ENCODE measurements at regions not wholly inside any gene's neighbourhood (a gene's known extent, or its start where the extent isn't known, plus 50 kb on each side); places are given as distances from the start of the nearest gene placed in this dataset.

DNA sequence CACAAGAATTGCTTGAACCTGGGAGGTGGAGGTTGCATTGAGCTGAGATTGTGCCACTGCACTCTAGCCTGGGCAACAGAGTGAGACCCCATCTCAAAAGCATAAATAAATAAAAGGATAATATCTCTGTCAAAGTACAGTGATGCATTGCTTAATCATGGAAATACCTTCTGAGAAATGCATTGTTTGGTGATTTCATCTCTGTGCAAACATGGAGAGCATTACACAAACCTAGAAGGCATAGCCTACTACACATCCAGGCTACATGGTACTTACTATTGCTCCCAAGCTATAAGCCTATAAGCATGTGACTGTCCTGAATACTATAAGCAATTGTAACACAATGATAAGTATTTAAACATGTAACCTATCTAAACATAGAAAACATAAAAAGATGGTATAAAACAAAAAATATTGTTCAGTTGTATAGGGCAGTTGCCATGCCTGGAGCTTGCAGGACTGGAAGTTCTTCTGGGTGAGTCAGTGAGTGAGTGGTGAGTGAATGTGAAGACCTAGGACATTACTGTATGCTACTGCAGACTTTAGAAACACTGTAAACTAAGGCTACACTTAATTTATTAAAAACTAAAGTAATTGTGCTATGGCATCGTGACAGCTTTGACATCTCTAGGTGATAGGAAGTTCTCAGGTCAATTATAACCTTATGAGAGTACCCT is 93.6 kb upstream of the SNRPN start:
- Histone ChIP-seq H3K9me3 (ENCODE audit: control insufficient read depth, insufficient read depth, low read length) (no peaks in the 10 kb centered on the region; the same call in 1 of the 2 replicates), H3K4me1 (ENCODE audit: insufficient read depth, low read length) (peaks cover 29% of the 10 kb centered on the region), H3K9ac (ENCODE audit: low read depth, low read length) (no peak overlapping the region), H3K36me3 (ENCODE audit: insufficient read depth, low read length) (no peaks in the 10 kb centered on the region)

DNA sequence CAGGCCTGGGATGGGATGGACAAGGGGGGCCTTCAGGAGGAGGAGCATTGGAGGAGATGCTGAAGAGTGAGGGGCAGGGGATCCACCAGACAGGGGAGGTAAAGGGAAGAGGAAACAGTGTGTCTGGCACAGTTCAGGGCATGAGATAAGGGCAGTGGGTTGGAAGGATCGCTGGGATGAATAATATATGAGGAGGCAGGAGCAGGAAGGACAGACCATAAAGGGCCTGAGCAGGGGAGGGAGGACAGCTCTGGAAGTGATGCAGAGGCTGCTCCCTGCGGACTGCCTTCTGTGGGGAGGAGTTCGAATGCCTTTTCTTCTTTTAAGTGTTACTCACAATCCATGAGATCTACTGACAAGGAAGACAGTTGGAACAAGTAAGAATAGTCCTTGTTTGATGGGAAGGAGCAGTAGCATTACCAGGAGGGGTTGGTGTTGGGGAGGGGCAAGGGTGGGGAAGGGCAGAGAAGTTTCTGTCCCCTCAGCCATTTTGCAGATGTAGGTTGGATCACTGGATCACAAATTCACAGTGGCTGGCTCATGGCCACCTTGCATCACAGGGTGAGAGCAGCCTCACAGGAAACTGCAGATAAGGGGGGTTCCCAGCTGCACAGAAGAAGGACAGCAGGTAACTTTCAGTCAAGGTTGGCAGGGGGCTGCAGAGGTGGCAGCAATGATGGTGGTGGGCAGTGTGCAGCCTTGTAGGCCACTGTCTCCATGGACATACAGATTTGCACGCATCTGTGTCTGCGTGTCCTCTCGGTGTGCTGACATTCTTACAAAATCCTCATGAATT is 91.9 kb upstream of the SNRPN start:
- no peaks in the 10 kb centered on the region for H3K36me3 ChIP-seq (ENCODE audit: insufficient read depth, low read length)
- H3K9ac ChIP-seq (ENCODE audit: low read depth, low read length) = no peak overlapping the region; the same call in 1 of the 2 replicates
- no peaks in the 10 kb centered on the region; the same call in 1 of the 2 replicates for H3K9me3 ChIP-seq (ENCODE audit: control insufficient read depth, insufficient read depth, low read length)
- H3K4me1 ChIP-seq (ENCODE audit: insufficient read depth, low read length) = peaks cover 29% of the 10 kb centered on the region

DNA sequence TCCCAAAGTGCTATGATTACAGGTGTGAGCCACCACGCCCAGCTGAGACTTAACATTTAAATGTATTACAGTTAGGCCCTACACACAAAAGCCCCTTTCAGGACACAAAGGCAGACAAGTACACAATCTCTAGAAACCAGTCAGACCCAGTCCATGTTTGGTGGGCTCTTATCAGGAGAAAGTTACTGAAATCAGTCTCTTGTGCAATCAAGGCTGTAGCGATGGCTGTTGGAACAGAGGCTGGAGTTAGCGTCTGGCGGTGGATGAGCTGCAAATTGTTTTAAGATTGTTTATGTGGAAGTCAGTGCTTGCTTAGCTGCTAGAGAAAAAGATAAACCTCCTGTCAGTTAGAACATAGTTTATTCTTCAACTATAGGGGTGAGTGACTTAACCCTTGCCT is 89.5 kb upstream of the SNRPN start:
- Histone ChIP-seq H3K4me1 (ENCODE audit: insufficient read depth, low read length) (peaks cover 14% of the 10 kb centered on the region), H3K9ac (ENCODE audit: low read depth, low read length) (no peak overlapping the region), H3K36me3 (ENCODE audit: insufficient read depth, low read length) (no peaks in the 10 kb centered on the region), H3K9me3 (ENCODE audit: control insufficient read depth, insufficient read depth, low read length) (no peaks in the 10 kb centered on the region)

DNA sequence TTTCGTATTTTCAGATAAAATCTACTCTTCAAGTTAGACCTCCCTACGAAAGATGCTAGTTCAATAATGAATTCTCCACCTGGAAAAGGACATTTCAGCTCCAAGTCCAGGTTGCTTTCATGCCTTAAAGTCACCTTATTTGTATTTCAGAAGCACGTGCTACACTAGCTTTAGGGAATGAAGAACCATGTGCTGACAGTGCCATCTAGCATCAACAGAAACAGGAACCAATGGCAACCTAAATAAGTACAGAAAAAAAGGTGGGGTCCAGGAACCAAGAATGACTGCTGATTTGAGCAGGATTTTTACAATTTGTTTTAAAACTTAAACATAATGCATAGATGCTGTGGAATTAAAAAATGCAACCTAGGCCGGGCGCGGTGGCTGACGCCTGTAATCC is 77.6 kb upstream of the SNRPN start:
- peaks cover 3% of the 10 kb centered on the region; the same call in 1 of the 2 replicates for H3K4me1 ChIP-seq (ENCODE audit: insufficient read depth, low read length)
- H3K9ac ChIP-seq (ENCODE audit: low read depth, low read length) = no peak overlapping the region
- H3K36me3 ChIP-seq (ENCODE audit: insufficient read depth, low read length) = no peaks in the 10 kb centered on the region
- H3K9me3 ChIP-seq (ENCODE audit: control insufficient read depth, insufficient read depth, low read length) = no peaks in the 10 kb centered on the region

DNA sequence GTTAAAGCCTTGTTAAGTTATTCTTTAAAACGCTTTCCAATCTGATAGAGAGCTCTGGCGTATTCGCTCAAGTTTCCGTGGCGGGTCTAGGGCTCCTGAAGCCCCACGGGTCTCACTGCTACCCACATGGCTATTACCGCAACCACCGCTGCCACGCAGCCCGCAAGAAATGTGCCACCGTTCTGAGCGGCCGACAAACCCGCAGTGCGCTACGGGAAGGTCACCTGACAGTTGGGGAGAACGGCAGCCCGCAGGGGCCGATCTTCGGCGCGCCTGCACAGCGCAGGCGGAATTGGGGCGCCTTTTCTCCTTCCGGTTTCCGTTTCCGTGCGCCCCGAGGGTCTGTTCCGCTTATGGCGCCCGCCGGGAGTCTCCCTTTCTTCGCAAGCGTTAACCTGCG is 76.6 kb upstream of the SNRPN start:
- H3K9ac ChIP-seq (ENCODE audit: low read depth, low read length) = no peak overlapping the region
- peaks cover 3% of the 10 kb centered on the region; the same call in 1 of the 2 replicates for H3K4me1 ChIP-seq (ENCODE audit: insufficient read depth, low read length)
- H3K9me3 ChIP-seq (ENCODE audit: control insufficient read depth, insufficient read depth, low read length) = no peaks in the 10 kb centered on the region
- H3K36me3 ChIP-seq (ENCODE audit: insufficient read depth, low read length) = no peaks in the 10 kb centered on the region

DNA sequence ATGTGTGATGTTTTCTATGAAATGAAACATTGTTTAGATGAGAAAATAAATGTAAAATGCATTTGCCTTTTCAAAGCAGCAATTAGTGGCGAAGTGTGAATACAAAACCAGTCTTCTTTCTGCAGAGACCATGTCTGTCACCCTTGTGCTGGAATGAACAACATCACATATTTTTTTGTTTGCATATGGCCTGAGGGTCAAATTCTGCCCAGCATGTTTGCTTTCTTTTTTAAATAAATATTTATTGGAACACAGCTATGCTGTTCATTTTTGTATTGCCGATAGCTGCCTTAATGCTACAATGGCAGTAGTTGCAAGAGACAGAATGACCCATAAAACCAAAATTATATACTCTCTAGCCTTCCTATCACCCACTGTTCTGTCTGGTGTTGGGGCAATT is 75.3 kb upstream of the SNRPN start:
- H3K9ac ChIP-seq (ENCODE audit: low read depth, low read length) = no peak overlapping the region
- H3K9me3 ChIP-seq (ENCODE audit: control insufficient read depth, insufficient read depth, low read length) = no peaks in the 10 kb centered on the region
- peaks cover 3% of the 10 kb centered on the region; the same call in 1 of the 2 replicates for H3K4me1 ChIP-seq (ENCODE audit: insufficient read depth, low read length)
- H3K36me3 ChIP-seq (ENCODE audit: insufficient read depth, low read length) = no peaks in the 10 kb centered on the region

DNA sequence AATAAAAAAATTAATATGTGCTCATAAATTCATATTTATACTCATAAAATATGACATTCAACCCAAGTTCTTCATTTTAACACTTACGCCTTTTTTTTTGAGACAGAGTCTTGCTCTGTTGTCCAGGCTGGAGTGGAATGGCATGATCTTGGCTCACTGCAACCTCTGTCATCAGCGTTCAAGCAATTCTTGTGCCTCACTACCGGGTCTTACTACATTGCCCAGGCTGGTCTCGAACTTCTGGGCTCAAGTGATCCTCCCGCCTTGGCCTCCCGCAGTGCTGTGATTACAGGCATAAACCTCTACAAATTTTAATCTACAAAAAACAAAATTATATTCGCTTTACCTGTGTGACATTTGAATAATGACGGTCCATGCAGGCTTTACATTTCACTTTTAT is 74.1 kb upstream of the SNRPN start:
- Histone ChIP-seq H3K4me1 (ENCODE audit: insufficient read depth, low read length) (peaks cover 10% of the 10 kb centered on the region), H3K9me3 (ENCODE audit: control insufficient read depth, insufficient read depth, low read length) (no peaks in the 10 kb centered on the region), H3K9ac (ENCODE audit: low read depth, low read length) (no peak overlapping the region), H3K36me3 (ENCODE audit: insufficient read depth, low read length) (no peaks in the 10 kb centered on the region)

DNA sequence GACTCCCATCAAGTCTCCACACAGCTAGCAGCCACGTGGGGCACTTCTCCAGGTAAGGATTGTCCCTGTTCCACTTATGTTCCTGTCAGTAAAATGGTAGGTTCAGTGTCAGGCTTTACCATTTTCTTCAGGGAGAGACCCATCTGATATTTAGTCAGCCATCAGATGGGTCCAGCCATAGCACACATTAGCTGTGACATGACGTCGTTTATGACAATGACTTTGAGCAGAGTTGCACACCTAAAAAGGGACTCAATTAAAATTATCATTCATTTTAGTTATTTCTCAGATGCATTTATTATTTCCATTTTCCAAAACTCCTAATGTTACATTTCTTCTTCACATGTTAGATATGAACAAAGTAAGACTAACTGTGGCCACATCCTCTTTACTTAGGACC is 68.2 kb upstream of the SNRPN start:
- Histone ChIP-seq H3K36me3 (ENCODE audit: insufficient read depth, low read length) (no peaks in the 10 kb centered on the region), H3K9me3 (ENCODE audit: control insufficient read depth, insufficient read depth, low read length) (no peaks in the 10 kb centered on the region), H3K9ac (ENCODE audit: low read depth, low read length) (no peak overlapping the region), H3K4me1 (ENCODE audit: insufficient read depth, low read length) (peaks cover 8% of the 10 kb centered on the region; the same call in 1 of the 2 replicates)

DNA sequence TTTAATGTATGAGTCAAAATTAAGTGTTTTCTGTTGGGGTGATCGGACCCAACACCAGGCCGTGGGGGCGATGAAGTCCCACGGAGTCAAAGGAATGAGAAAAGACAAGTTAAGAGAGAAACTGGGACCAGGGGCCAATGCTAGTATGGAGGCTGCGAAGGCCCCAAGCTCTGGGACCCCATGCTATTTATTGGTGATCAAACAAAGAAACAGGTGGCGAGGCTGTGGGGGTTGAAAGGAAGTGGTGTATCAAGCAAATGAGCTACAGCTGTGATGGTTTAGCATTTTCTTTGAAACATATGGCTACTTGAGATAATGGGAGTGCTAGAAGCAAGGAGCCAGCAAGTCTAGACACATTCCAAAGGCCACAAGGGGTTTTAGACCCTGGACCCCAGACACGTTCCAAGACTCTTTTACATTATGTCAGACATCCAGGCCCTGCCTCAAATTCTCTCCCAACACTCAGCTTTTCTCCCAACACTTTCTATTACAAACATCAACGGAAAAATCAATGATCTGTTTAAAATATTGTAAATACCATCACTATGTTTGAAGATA is 56.0 kb upstream of the SNRPN start:
- H3K4me1 ChIP-seq (ENCODE audit: insufficient read depth, low read length) = peaks cover 23% of the 10 kb centered on the region
- no peaks in the 10 kb centered on the region for H3K36me3 ChIP-seq (ENCODE audit: insufficient read depth, low read length)
- H3K9me3 ChIP-seq (ENCODE audit: control insufficient read depth, insufficient read depth, low read length) = no peaks in the 10 kb centered on the region
- no peak overlapping the region; the same call in 1 of the 2 replicates for H3K9ac ChIP-seq (ENCODE audit: low read depth, low read length)

DNA sequence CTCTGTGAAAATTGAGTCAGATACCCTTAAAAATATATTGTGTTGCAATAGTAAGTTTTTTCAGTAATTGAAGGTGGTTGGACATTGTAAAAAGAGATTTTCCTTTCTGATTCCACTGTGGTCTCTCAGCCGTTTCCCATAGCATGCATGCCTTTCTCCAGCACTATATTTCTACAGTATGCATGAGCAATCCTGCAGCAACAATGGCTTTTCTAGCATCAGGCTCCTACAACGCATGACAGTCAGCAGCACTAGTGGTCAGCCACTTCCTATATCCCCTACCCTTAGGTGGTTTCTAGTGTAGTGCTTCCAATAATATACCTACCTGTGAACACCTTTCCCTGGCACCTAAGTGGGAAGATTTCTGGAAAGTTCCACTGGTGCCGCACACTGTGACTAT is 55.4 kb upstream of the SNRPN start:
- no peaks in the 10 kb centered on the region for H3K36me3 ChIP-seq (ENCODE audit: insufficient read depth, low read length)
- no peak overlapping the region for H3K9ac ChIP-seq (ENCODE audit: low read depth, low read length)
- H3K4me1 ChIP-seq (ENCODE audit: insufficient read depth, low read length) = peaks cover 23% of the 10 kb centered on the region
- H3K9me3 ChIP-seq (ENCODE audit: control insufficient read depth, insufficient read depth, low read length) = no peaks in the 10 kb centered on the region

DNA sequence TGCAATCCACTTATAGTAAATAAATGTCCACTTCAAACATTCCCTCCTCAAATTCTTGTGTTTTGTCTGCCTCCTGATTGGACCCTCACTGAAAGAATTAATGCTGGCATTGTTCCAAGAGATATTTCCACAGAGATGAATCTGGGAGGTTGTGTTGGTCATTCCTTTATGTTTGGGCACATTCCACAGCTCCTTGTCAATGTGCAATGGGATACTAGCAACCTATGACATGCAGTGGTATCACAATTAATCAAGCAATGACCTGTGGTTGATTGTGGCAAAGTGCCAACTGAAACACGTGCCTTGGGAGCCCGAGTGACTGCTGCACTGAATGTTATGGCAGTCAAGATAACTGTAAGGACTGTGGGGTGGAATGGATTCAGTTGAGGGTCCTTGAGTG is 55.0 kb upstream of the SNRPN start:
- H3K9me3 ChIP-seq (ENCODE audit: control insufficient read depth, insufficient read depth, low read length) = no peaks in the 10 kb centered on the region
- no peaks in the 10 kb centered on the region for H3K36me3 ChIP-seq (ENCODE audit: insufficient read depth, low read length)
- H3K4me1 ChIP-seq (ENCODE audit: insufficient read depth, low read length) = peaks cover 22% of the 10 kb centered on the region
- no peak overlapping the region for H3K9ac ChIP-seq (ENCODE audit: low read depth, low read length)

DNA sequence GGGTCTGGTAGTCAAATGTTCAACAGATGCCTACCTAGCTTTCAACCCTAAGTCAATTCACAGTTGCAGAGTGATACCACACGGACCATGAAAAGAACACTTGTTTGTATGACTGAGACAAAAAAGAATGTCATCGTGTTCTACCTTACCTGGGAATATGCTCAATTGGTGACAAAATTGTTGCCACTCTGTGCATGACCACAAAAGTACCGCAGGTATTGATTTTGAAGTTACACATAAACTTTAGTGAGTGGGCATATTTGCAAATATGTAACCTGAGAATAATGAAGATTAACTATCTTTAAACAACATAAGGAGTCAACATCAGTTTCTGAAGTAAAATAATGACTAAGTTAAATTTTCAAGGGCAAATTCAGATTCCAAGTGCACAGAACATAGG is 53.4 kb upstream of the SNRPN start:
- no peaks in the 10 kb centered on the region for H3K36me3 ChIP-seq (ENCODE audit: insufficient read depth, low read length)
- no peak overlapping the region for H3K9ac ChIP-seq (ENCODE audit: low read depth, low read length)
- H3K4me1 ChIP-seq (ENCODE audit: insufficient read depth, low read length) = peaks cover 14% of the 10 kb centered on the region
- H3K9me3 ChIP-seq (ENCODE audit: control insufficient read depth, insufficient read depth, low read length) = no peaks in the 10 kb centered on the region
